Astrocyte of the hippocampus (primary cell): ENCODE measurements at regions not wholly inside any gene's neighbourhood (a gene's known extent, or its start where the extent isn't known, plus 50 kb on each side); places are given as distances from the start of the nearest gene placed in this dataset.
A peak's percentile ranks its signal among the peaks of the same experiment; 100 is the strongest.

Experiments used
- DNase-seq: peaks from one replicate; pipeline ENCODE4 v3.0.0; 2011; ENCODE audit warnings: low read depth, low spot score

DNA sequence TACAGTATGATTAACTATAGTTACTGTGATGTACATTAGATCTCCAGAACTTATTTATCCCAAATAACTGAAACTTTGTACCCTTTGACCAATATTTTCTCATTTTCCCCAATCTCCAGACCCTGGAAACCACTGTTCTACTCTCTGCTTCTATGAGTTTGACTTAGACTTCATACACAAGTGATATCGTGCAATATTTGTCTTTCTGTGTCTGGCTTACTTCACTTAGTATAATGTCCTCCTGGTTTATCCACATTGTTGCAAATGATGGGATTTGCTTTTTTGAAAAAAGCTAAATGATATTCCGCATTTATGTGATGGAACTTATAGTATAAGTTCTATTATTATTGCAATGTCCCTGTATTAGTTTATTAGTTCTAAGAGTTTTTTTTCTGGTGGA is 81.8 kb upstream of the SOD3 start:
- no peak for DNase-seq

DNA sequence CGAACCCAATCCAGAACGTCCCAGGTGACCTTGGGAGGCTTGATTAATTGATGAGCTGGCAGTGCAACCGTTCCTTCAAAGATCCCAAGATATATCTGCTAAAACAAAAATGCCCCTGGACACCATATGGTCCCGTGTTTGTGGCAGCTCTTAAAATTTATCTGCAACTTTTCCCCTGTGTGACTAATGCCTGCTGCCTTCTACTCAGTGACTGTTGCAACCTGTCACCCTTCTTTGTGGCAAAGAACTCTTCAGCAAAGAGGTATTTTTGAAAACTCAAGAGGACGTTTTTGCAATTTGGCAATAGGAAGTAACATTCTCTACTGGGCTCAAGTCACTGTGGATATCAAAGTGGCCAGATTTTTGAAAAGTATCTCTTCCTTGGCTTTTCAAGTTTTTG is 75.8 kb upstream of the SOD3 start:
- DNase-seq: no peak

DNA sequence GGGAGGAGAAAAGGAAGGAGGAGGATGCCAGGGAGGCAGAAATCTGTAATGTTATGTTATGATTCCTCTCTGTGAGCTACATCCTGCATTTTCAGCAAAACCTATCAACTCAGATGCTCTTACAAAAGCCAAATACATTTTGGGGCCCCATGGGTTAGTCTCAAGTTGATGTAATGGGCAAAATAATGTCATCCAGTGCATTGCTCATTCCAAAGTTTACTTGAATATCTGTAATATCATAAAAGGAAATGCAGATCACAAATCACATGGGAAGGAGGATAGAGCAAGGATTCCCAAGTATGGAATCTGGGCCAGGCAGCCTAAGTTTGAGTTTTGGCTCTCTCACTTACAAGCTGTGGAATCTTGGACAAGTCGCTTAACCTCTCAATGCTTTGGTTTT is 74.9 kb upstream of the SOD3 start:
- no peak for DNase-seq

DNA sequence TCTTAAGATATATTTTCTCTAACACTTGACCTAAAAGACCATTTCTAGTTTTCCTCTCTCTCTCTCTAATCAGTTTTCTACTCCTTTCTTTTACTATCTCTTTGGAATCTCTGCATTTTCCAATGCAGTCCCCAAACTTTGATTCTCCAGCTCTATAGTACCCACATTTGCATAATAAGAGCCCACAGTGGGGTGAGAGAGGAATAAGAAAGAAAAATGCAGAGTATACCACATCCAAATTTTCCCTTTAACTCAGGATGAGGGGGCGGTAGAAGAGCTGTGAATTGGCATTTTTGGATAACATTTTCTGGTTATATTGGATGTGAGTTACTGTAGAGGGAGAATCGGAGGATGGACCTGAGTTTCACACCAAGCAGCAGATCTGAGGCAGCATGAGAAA is 74.4 kb upstream of the SOD3 start:
- no peak for DNase-seq

DNA sequence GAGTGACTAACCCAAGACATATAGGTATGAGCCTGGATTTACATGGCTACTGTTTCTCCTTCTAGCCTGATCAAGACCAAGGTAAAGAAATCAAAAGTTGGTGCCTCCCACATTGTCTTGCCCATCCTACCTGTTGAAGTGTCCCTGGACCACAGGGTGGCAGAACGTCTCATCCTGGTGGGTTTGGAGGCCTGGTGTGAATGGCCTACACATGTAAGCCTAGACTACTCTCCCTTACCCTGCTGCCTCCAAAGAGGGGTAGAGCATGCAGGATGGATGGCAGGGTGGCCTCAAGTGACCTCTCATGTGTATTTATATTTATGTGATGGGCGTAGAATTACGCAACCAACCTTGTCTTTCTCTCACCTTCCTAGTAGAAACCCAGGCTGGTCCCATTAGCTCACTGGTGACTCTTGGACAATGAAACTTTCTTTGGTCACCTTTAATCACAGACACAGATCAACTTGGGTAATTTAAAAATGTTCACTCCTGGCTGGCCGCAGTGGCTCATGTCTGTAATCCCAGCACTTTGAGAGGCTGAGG is 73.3 kb upstream of the SOD3 start:
- no peak for DNase-seq

DNA sequence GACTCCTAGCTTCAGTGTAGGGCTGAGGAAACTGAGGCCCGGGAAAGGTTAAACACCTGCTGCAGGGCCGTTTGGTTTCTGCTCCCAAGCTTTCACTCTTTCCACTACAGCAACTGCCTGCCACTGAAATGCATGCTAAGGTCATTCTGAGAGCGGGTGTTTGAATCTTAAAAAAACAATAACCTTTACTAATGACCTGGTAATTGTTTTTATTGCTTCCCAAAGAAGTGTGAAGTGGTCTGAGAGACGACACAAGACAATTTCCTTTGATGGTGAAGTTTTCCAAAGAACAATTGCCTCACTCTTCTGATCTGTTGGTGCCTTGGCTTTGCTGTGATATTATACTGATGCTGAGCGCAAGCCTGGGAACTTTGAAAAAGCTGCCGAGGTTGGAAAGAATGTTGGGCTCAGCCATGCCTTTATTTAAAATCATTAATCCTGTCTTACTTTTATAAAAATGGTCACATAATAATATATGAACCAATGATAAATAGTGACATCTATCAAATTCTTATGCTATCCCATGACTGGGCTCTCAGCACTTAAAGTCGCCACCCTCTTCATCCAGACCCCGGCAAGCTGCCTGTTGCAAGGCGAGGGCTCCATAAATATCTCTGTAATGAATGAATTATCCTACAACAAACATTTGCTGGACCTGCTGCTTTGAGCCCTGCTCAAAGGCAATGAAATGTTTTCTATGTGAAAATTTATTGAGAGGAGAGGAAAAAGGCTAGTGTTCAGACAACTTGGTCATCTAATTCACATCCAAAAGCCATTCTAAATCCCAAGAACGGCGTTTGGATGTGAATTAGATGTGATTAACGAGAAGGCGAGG is 67.8 kb upstream of the SOD3 start:
- DNase-seq: no peak

DNA sequence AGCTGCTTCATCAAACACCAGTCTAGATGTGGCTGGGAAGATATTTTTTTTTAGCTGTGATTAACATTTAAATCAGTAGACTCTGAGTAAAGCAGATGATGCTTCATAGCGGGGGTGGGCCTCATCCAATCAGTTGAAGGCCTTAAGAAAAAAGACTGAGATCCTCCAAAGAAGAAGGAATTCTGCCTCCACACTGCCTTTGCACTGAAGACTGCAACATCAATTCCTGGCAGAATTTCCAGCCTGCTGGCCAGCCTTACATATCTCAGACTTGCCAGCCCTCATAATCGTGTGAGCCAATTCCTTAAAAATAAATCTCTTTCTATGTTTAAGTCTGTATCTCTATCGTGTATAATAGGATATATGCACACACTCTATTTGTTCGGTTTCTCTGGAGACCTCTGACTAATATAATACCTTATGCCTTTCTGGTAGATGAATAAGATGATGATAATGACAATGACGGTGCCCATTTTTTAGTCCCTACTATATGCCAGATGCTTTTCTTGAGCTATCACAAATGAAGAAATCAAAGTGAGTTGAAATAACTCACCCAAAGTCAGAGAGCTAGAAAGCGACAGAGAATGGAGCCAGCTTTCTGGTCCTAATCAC is 66.1 kb upstream of the SOD3 start:
- DNase-seq: no peak

DNA sequence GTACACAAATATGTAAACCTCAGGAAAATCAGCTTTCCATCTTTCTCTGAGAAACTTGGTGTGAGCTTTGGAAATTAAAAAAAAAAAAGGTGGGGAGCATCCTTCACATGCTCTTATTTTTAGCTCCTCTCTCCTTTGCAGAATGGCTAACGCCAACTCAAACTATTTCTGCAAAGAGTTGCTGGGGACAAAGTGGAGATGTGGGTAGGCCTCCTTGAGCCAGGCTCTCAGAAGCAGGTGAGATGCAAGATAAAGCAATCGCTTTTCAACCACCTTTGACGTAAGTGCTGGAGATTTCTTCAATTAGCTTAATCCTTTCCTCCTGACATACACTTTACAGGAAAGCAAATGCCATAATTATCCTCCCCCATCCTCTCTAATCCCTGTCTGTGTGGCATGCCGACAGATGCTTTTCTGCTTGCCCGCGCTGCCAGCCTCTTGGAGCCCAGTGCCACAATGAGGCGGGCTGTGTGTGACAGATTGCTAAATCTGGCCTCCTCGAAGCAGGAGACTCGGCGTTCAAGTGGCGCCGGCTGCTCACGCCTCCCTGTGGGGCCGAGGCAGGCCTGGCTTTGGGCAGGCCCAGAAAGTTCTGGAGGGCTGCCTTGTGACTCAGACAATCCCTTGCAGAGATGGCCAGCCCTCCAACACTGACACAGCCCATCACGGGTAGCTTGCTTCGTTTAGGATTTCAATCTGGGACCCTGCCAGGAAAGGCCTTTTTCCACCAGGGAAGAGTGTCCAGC is 64.9 kb upstream of the SOD3 start:
- DNase-seq: peak; percentile 83

DNA sequence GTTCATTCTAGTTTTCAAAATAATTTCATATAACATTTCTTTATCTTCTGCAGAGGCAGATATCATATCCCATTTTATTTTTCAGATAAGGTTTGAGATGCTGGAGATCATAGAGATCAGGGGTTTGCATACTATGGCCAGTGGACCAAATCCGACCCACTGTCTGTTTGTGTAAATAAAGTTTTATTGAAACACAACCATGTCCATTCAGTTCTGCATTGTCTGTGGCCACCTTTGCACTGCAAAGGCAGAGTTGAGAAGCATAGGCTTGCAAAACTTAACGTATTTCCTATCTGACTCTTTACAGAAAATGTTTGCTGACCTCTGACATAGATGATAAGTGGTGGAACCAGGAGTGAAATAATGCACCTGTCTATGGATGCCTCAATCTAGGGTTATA is 63.9 kb upstream of the SOD3 start:
- no peak for DNase-seq

DNA sequence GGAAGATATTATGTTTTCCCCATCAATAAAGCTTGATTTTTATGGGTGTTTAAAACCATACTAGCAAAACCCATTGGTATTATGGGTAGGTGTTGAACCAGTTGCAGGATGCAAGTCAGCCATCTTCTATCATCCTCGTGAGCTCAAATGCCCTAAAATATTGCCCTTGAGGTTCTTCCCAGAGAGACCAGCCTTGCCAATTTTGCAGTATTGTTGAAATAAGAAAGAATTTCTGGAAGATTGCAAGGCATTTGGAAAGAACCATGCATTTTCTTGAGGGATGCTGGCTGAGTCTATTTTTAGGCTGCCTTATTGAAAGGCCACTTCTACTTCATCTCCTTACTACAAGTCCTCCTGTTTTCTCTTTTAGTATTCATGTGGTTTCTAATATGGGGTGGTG is 60.9 kb upstream of the SOD3 start:
- peak; percentile 27 for DNase-seq

DNA sequence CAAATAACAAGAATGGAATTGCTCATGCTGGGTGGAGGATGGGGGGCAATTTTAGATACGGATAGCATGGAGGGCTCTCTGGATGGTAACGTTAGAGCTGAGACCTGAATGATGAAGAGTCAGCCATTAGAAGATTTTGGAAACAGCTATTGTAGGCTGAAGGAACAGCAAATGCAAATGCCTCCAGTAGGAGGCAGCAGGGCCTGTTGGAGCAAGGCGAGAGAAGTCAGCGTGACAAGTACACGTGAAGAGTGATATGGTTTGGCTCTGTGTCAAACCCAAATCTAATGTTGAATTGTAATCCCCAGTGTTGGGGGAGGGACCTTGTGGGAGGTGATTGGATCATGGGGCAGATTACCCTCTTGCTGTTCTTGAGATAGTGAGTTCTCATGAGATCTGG is 59.3 kb upstream of the SOD3 start:
- DNase-seq: no peak

DNA sequence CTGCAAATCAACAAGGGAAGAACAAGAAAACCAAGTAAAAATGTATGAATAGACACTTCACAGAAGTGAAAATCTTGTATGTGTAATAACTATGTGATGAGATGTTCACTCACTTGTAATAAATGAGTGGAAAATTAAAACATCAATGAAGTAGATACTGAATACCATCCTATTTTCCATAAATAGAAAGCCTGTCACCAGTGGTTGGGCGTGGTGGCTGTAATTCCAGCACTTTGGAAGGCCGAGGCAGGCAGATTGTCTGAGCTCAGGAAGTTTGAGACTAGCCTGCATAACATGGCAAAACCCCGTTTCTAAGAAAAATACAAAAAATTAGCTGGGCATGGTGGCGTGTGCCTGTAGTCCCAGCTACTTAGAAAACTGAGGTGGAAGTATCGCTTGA is 53.5 kb upstream of the SOD3 start:
- no peak for DNase-seq

DNA sequence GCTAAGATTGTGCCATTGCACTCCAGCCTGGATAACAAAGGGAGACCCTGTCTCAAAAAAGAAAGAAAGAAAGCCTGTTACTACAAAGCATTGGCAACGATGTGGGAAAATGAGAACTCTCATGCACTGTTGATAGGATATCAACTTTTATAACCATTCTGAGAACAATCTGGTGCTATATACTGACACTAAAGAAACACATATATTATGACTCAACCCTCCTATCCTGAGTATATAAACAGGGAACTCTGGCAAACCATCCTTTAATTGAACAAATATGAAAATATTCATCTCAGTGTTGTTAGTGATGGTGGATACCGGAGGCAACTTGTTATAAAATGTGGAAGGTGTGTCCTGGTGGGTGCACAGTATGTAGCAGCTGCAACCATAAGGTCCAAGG is 53.0 kb upstream of the SOD3 start:
- no peak for DNase-seq

DNA sequence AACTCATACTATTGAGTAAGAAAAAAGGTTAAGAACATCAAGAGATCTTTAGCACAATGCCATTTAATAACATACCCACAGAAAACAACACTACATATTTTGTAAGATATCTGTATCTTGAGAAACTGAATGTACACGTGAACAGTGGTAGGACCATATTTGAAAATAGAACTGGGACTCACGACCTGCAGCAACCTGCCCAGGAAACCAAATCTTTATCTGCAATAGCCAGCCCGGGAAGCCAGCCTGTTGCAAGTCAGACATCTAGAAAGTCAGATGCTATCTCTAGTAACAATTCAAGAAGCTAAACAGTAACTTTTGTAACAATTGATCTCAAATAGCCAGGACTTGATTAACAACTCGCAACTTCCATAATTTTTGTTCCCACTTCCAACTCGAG is 52.6 kb upstream of the SOD3 start:
- DNase-seq: no peak

DNA sequence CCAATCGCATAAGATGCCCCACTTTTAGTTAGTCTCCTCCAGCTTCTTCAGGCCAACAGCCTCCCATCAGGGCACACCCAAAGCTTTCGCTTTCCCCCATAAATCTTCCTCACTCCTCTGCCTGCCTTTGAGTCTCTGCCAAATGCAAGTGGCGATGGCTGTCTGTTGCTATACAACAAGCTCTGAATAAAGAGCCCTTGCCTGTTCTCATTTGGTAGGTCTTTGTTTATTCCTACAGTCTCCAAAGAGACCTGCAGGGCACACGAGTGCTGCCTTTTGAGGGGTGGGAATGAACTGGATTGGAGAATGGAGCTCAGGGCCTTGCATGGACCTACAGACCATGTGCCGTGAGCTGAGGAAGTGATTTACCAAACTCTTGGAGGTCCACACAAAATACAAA is 52.2 kb upstream of the SOD3 start:
- no peak for DNase-seq

DNA sequence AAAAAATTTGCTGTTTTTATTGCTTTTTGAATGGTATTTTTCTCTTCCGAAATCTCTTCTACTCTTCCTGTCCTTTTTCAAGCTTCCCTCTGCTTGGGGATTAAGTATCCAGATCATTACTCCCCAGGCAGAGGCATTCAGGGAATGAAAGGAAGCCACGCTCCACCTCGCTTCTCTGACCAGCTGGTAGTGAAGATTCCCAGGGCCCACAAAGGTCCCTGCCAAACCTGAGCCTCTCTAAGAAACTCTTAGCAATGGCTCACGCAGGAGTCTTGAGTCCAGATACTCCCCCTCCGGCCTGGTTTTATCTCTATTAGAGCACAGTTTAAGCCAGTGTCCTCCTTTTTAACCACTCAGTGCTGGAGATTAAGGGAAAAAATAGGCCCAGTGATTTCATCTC is 51.4 kb upstream of the SOD3 start:
- DNase-seq: peak; percentile 55

DNA sequence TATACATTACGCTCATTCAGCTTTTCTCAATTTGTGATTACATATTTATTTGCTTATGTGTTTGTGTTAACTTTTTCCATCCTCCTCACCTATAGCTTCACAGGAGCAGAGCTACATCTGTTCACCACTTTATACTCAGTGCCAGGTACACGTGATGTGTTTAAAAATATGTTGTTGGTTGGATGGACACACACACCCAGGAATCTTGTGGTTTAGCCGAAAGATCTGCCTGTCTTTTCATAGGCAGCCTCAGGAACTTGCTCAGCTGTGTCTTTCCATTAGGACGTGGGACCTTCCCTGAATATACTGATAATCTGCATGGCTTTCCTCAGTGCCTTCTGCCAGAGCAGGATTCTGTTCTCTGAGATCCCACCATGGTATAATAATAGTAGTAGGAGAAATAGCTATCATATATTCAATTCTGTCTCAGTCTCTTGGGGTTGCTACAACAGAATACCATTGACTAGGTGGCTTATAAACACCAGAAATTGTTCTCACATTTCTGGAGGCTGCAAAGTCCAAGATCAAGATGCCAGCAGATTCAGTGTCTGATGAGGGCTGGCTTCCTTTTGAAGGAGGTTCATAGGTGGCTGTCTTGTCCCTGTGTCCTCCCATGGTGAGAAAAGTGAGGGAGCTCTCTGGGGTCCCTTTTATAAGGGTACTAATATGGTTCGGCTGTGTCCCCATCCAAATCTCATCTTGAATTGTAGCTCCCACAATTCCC is 50.0 kb upstream of the SOD3 start:
- DNase-seq: peak; percentile 33
